ENCODE measurements at regions not wholly inside any gene's neighbourhood (a gene's known extent, or its start where the extent isn't known, plus 50 kb on each side); places are given as distances from the start of the nearest gene placed in this dataset.

DNA sequence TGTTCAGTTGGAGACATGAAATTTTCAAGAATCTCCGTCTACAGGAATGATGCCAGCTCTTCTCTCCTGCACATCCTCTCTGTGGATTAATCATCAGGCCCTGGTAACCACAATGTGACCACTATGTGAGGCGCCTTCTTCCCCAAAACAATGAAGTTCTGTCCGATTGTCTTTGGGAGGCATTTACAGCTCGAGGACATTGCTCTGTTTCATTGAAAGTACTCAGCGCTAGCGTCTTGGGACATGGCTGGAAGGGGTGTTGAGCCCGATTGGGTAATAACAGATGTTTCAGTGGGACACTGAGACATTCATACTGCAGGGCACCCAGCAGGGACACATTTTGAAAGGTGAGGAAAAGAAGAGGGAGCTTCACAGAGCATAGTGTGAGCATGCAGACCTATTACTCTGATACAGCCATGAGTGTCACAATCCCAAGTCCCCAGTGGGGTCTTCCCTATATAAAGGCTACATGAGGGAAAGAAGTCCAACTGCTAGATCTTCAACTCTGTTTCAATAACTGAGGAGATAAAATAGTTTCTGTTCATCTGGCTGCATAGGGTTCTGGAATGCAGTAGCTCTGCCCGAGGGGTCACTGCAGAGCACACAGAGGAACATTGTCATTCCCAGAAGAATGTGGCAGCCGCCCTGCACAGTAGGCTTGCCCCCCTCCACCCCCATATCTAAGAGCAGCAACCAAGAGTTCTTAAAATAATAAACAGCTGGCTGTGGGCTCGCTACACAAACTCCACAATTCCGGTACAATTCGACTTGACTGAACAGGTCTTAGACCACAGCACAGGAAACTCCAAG is 237.3 kb downstream of the OSR1 start:
- ChIA-PET CTCF (interaction anchor here (1.4 to 2.4 kb wide), 2 partner anchors 11 to 18 kb away, joined by 5 to 7 read pairs; no protein-coding TSS in a partner anchor), POLR2A (interaction anchor here (1.0 to 1.4 kb wide), 3 partner anchors 20 to 237 kb away, joined by 4 to 8 read pairs (median 4); partner anchors contain the start of gene OSR1)
- H3K4me3 ChIP-seq (ENCODE audit: low read depth, low read length): peak overlapping the region; percentile 7; the same call in 1 of the 2 replicates
- DNase-seq (ENCODE audit: low read depth, low spot score): peak; percentile 34
- TF ChIP-seq, protein P1, sequence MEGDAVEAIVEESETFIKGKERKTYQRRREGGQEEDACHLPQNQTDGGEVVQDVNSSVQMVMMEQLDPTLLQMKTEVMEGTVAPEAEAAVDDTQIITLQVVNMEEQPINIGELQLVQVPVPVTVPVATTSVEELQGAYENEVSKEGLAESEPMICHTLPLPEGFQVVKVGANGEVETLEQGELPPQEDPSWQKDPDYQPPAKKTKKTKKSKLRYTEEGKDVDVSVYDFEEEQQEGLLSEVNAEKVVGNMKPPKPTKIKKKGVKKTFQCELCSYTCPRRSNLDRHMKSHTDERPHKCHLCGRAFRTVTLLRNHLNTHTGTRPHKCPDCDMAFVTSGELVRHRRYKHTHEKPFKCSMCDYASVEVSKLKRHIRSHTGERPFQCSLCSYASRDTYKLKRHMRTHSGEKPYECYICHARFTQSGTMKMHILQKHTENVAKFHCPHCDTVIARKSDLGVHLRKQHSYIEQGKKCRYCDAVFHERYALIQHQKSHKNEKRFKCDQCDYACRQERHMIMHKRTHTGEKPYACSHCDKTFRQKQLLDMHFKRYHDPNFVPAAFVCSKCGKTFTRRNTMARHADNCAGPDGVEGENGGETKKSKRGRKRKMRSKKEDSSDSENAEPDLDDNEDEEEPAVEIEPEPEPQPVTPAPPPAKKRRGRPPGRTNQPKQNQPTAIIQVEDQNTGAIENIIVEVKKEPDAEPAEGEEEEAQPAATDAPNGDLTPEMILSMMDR (IDR thresholded peaks at IDR 0.05; ENCODE audit: insufficient read depth, low read length, missing control alignments): peak; percentile 19

GRCh38 chr2:19120181-19120580 is 238.2 kb downstream of the OSR1 start:
- DNase-seq (ENCODE audit: low read depth, low spot score): no peak
- TF ChIP-seq, protein P1 (IDR thresholded peaks at IDR 0.05; ENCODE audit: insufficient read depth, low read length, missing control alignments): no peak
- H3K4me3 ChIP-seq (ENCODE audit: low read depth, low read length): no peak overlapping the region
- POLR2A ChIA-PET: interaction anchor here (1.4 kb wide), 1 partner anchor 21 kb away, joined by 8 read pairs; no protein-coding TSS in a partner anchor
- CTCF ChIA-PET: interaction anchor here (0.8 to 2.4 kb wide), 2 partner anchors 10 to 120 kb away, joined by 3 to 7 read pairs; no protein-coding TSS in a partner anchor

- TF ChIP-seq, protein P1 (IDR thresholded peaks at IDR 0.05; ENCODE audit: insufficient read depth, low read length, missing control alignments): no peak
- ChIA-PET CTCF (interaction anchor here (0.8 to 2.4 kb wide), 3 partner anchors 9 to 121 kb away, joined by 3 to 7 read pairs (median 3); no protein-coding TSS in a partner anchor), POLR2A (no interaction called here)
- no peak overlapping the region for H3K4me3 ChIP-seq (ENCODE audit: low read depth, low read length)
- no peak for DNase-seq (ENCODE audit: low read depth, low spot score)
Observed at GRCh38 chr2:19119326-19120001, 239.0 kb downstream of the OSR1 start.

DNA sequence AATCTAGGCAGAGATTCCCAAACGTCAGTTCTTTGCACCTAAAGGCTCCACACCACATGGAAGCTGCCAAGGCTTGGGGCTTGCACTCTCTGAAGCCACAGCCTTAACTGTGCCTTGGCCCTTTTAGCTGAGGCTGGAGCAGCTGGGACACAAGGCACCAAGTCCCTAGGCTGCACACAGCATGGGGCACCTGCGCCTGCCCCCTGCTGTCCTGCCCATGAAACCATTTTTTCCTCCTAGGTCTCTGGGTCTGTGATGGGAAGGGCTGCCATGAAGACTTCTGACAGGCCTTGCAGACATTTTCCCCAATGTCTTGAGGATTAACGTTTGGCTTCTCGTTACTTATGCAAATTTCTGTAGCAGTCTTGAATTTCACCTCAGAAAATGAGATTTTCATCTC is 241.5 kb downstream of the OSR1 start:
- TF ChIP-seq, protein P1 (IDR thresholded peaks at IDR 0.05; ENCODE audit: insufficient read depth, low read length, missing control alignments): no peak
- H3K4me3 ChIP-seq (ENCODE audit: low read depth, low read length): no peak overlapping the region
- ChIA-PET CTCF (no interaction called here), POLR2A (no interaction called here)
- no peak for DNase-seq (ENCODE audit: low read depth, low spot score)

DNA sequence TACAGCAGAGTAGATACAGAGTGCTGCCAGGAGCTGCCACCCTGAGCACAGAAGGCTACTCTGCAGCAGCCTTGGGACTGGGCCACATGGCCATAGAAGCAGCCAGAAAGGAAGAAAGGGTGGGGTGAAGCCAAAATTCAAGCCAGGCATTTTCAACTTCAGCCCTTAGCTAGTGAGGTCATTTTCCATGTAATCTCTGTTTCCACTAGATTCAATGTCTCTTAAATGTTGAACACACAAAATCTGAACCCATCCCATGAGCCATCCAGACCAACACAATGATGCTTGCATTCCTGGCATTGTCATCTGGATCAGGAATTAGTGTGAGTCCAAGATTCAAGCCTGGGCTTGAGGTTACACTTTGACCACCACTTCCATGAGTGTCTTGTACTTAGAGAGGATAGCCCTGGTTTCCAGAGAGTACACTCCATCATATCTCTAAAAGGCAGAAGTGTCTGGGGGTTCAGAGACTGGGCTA is 243.6 kb downstream of the OSR1 start:
- H3K4me3 ChIP-seq (ENCODE audit: low read depth, low read length): no peak overlapping the region
- no peak for DNase-seq (ENCODE audit: low read depth, low spot score)
- TF ChIP-seq, protein P1 (IDR thresholded peaks at IDR 0.05; ENCODE audit: insufficient read depth, low read length, missing control alignments): no peak
- ChIA-PET CTCF (interaction anchor here (1.0 to 1.1 kb wide), 2 partner anchors 9 to 365 kb away, joined by 3 read pairs; no protein-coding TSS in a partner anchor), POLR2A (no interaction called here)

- ChIA-PET POLR2A (no interaction called here), CTCF (interaction anchor here (1.0 to 1.1 kb wide), 2 partner anchors 10 to 364 kb away, joined by 3 read pairs; no protein-coding TSS in a partner anchor)
- DNase-seq (ENCODE audit: low read depth, low spot score): no peak
- H3K4me3 ChIP-seq (ENCODE audit: low read depth, low read length): no peak overlapping the region
- TF ChIP-seq, protein P1 (IDR thresholded peaks at IDR 0.05; ENCODE audit: insufficient read depth, low read length, missing control alignments): no peak
Observed at GRCh38 chr2:19114126-19114525, 244.3 kb downstream of the OSR1 start.
